GM18858 (cell line): ENCODE measurements at regions not wholly inside any gene's neighbourhood (a gene's known extent, or its start where the extent isn't known, plus 50 kb on each side); places are given as distances from the start of the nearest gene placed in this dataset.
"Not testable (repeated sequence)": the region's sequence is repeated elsewhere in the genome, so short reads cannot be mapped to it uniquely, and the experiment has no call there.

Experiments used
- ATAC-seq: cut with Tn5 transposase; IDR thresholded peaks from one replicate; pipeline ENCODE4 v1.9.1; 2021; ENCODE audit not compliant: unreplicated experiment

DNA sequence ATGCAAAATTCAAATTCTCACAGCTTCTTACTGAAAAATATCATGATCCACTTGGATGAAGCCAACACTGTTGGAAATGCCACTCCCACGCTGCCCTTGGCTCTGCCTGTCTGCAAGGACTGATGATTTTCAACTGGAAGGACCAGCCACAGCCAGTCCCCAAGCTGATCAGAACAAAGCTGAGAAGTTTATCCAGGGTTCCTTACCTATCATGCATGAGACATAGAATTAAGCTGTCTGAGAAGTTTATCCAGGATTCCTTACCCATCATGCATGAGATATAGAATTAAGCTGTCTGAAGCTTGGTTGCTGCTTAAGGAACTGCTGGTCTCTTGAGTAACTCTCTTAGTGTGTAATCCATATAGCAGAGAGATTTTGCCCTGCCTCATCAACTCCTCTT is 159.8 kb upstream of the TMEM260 start:
- no peak for ATAC-seq

DNA sequence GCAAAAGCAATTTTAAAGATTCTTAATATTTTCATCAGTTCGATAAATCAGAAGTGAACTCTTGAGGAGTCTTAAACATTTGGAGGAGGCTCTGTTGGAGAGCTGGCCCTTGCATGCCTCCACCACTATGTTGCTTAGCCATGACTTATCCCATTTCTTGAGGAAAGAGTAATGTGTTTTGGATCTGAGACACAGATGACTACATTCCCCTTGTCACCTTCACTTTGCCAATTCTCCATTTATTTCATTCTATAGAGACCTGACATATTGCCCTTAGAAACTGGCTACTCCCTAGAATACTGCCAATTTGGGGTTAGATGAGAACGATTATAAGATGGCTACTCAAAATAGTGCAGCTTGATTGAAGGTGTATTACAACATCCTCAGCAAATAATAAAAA is 157.4 kb upstream of the TMEM260 start:
- ATAC-seq, result no peak

DNA sequence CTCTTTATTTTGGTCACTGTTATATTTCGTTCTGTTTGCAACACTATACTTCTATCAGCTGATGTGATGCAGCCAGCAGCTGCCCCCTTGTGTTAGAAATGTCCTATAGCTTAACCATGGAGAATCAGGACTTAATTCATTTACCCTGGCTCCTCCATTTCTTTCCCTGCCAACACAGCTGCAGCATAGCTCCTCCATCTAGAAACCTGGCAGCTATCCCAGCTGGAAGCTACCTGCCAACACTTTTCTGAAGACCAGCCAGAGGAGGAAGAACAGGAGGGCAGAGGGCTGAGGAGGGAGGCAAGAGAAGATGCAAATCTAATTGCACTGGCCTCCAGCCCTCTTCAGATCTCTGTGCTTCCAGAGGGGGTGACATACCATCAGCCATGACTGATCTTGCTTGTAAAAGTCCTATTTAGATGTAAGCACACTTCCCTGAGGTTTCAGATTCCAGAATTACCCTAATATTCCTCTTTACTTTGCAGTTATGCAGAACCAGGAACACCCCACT is 156.8 kb upstream of the TMEM260 start:
- no peak for ATAC-seq

DNA sequence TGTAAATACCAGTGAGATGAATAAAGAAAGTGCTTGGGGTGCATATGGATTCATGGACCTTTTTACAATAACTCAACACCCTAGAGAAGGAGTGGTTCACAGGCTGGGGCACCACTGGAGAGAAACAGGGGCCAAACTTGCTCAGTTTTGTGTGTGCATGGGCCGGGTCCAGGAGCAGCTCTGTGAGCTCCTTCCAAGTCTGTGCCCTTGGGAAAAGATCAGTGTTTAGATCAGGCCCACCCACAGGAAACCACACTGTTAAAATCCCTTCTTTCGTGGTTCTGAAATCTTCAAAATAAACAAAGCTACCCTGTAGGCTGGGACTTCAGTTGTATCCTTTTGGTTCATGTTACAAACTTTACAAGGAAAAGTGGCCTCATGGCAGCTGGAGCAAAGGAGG is 156.1 kb upstream of the TMEM260 start:
- ATAC-seq, result no peak

DNA sequence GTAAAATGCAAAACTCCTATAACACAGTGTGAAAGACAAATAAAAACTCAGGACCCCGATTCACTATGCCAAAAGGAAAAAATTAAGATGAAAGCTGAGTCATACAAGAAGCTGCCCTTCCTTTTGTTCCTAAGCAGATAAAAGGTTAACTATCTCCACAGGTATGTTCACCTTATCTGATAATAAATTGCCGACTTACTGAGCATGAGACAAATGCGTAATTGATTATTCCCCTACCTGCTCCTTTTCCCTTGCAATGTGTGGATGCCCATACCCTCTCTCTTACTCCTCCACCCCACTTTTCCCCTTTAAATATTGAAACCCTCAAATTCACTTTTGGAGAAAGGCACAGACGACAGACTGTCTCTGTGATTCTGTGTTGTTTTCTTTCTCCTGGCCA is 148.6 kb upstream of the TMEM260 start:
- no peak for ATAC-seq

DNA sequence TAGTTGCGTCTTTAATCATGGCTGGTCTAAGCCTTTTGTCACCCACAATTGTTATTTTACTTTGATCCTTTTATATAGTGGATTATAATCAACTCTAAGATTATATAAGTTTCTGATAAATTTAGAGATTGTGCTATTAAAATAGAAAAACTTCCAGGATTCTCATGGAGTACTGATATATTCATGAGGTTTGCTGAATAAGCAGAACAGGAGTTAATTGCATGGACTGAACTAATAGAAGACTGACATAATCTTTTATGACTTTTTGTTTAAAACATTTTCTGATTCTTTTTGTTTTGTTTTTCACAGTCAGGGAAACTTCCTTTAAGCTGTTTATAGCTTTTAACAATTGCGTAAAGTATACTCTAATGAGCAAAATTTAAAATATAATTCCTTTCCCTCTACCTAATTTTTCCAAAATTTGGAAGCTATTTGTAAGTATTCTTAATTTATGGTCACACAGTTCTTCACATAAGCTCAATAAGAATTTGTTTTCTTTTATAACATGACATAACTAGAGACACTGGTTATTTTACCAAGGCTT is 129.9 kb upstream of the TMEM260 start:
- no peak for ATAC-seq

DNA sequence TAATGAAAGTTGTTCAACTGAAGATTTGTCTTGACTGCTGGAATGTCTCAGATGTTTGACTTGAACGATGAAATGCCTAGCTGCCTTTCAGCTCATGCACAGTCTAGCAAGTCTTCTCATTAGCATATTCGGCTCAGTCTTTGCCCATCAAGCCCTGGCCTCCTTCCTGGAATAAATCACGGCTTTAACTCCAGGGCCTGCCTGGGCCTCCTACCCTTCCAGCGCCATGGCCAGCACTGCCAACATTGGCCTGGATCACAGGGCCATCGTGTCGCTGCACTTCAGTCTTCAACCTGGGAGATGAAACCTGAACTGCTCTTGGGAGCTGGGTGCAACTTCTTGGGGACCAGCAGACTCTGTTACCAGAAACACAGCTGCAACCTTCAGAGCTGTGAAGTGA is 126.7 kb upstream of the TMEM260 start:
- no peak for ATAC-seq

DNA sequence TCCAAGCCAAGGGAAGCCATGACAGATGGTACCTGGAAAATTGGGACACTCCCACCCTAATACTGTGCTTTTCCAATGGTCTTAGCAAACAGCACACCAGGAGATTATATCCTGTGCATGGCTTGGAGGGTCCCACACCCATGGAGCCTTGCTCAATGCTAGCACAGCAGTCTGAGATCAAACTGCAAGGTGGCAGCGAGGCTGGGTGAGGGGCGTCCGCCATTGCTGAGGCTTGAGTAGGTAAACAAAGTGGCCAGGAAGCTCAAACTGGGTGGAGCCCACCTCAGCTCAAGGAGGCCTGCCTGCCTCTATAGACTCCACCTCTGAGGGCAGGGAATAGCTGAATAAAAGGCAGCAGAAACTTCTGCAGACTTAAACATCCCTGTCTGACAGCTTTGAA is 124.9 kb upstream of the TMEM260 start:
- not testable (repeated sequence) for ATAC-seq

DNA sequence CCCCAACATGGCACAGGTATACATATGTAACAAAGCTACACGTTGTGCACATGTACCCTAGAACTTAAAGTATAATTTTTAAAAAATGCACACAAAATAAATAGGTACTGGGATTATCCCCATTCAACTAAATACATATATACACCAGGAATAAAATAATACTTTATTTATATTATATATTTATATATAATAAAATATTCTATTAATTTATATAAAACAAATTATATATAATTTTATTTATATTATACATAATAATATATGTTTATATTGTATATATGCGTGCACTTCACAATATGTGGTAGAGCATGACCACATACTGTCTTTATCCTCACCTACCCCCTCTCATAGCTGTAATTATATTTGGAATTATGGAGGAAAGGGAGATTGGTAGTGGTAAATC is 119.1 kb upstream of the TMEM260 start:
- no peak for ATAC-seq

DNA sequence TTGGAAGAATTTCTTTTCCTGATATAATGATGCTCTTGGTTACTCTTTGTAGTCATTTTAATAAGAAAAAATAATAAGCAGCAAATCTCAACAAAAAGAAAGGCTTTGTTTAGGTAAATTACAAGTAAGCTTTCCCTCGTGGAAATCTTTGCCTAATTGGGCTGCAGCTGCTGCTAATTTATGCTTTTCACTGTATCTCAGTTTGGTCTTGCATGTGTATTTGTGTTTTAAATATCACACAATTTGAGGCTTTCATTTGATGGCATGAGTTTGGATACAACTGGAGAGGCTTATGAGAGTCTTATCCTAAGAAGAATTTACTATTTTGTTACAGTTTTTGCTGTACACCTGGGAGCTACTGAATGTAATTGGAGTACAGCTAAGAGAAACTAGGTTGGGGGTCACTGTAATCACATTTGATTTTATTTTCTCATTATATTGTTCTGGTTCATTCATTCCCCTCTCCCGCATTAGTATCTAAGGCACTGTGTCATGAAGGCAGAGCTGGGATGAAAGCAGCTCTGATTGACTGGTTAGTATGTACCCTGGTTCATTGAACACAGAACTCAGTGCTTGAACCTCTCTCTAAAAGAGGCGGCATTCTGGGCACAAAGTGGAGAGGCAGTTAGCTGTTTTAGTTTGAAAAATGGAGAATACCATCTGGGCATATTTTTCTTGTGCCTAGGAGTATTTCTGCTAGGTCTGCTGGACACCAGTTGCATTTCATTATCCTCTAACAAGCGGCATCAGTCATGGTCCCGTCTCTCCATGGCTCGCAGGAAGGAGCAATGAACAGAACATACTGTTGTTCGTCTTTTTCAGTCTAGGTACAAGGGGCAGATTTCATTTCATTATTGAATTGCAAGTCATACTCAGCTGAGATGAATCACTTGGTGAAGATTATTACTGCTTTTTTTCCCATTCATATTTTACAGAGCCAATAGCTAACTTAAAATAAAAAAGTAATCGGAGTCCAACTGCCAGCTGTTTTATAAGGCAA is 118.0 kb upstream of the TMEM260 start:
- ATAC-seq, result no peak

DNA sequence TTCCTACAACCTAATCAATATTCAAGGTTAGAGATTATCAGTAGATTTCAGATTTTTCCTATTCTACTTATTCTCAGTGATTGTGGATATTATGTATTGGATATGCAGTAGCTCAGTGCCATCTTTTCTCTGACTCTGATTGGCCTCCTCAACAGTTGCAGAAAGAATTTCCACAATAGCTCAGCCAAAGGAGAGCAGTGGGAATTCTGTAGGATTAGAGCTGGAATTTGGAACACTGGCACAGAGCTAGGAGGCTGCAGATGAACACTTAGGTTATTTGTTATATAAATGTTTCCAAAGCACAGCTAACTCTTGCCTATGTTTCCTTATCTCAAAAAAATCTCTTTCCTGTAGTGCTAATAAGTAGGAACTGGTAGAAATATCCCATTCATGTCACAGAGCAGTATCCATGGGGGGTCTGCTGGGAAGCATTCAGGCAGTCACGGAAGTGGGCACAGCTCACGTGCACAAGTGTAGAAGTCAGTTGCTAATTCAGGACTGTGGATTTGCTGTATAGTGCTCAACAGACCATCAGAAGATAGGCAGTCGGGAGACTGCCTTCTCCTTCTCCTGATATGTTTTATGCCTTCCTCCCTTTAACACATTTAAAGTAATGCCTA is 116.2 kb upstream of the TMEM260 start:
- no peak for ATAC-seq

DNA sequence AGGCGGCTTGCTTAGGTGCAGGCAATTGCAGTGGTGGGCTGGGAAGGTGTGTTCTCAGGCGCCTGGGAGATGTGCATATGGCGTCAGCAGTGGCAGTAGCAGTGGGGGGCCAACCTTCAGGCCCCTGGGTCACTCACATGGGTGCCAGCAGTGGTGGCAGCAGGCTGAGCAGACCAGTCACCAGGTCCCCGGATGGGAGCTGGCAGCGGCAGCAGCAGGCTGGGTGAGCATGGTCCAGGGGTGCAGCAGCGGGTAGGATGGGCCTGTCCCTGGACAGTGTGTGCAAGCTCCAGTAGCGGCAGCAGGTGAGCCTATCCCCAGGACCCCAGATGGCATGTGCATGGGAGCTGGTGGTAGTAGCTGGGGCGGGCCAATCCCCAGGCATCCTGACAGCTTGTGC is 108.5 kb upstream of the TMEM260 start:
- no peak for ATAC-seq

DNA sequence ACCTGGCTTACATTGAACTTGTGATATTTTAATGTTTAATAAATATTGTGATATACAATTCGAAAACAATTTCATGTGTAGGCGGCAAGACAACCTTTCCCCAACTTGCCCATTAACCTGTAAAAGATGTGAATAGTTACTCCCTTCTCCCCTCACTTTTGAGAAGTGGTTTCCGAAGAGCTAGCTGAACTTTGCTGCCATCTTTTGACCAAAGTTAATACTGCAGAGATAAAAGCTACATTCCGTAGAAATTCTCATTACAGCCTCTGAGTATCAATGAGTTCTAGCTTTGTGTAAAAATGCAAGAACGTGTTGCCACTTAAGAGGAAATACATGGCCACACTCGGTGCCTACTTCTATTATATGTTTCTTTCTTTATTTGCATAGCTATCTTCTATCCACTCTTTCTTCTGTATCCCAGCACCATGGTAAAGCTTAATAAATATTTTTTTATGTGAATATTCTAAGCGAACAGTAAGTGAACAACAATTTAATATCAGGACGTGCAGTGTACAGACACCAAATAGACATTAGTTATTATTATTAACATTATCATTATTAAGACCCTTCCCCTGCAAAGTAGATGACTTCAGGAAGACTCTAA is 105.1 kb upstream of the TMEM260 start:
- ATAC-seq, result no peak

DNA sequence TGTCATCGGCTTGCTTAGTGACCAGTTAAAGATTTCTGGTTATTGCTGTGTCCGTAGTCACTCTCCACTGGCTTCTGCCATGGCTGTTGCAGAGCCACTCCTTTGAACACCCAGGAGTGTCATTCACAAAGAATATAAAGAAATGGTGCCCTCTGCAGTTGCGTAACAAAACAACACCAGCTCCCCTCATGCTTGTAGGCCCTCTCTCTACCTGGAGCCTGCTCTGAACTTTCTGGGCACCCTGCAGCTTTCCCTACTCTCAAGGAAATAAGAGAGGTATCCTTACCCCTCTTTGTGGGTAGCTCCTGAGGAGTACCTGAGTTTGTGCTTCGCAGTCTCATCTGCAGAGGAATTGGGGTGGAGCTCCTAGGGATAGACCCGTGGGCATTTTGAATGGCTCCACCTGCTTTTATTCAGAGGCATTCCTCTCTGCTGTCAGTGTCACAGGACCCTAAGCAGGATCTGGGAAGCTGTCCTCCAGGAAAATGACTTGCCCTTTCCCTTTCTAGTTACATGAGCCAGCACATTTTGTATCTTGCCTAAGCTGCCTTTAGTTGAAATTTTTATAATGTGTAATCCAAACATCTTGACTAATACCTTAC is 97.2 kb upstream of the TMEM260 start:
- ATAC-seq, result no peak

DNA sequence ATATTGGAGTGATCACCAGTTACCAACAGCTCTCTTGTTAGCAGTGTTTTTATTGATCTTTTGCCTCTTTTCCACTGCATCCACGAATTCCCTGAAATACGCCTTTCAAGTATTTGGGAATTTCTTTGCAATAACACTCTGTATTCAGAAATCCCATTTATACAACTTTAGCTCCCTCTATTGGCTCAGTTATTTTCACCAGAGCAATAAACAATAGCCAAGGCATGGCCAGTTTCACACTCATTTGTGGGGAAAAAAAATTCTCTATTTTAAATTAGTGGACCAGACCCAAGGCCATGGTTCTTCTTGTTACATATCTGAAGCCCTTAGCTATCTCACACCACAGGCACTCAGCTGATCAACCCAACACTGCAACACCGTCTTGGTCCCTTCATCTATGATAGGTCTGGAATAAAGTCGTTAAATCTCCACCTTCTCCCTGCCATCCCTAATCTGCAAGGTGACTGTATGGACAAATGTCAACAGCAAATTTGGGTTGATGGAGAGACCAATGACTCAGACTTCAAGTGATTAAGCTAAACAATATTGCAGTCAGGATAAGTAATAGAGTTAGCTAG is 92.4 kb upstream of the TMEM260 start:
- no peak for ATAC-seq

DNA sequence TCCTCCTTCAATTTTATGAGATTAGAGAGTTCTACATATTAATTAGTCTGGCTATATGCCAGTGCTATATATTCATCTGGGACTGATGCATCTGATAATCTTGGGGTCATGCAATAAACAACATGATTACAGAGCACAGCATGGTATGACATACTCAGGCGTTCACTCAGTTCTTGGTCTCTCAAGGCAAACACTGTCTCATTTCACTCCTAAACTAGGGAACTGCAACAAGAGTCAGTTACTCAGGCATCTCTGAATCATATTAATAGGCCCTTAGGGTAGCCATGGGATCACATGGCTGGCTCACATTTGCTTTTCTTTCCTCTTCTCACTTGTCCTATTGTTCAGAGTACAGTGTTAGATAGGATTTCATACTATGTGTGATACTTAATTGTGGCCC is 91.8 kb upstream of the TMEM260 start:
- ATAC-seq, result no peak

DNA sequence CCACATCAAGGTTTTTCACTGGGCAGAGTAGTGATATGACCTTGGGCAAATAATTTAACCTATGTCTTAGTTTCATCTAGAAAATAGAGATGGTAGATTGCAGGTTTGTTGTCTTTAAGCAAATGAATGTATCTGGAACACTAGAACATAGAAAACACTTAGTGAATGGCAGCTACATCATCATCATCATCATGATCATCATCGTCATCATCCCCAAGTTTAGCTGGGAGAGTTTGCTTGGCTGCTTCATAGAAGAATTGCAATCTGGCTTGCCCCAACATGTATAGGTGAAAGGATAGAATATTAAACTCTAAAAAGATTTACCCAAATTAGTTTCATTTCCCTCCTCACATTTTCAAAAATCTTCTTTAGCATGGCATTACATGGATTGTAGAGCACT is 91.3 kb upstream of the TMEM260 start:
- no peak for ATAC-seq

DNA sequence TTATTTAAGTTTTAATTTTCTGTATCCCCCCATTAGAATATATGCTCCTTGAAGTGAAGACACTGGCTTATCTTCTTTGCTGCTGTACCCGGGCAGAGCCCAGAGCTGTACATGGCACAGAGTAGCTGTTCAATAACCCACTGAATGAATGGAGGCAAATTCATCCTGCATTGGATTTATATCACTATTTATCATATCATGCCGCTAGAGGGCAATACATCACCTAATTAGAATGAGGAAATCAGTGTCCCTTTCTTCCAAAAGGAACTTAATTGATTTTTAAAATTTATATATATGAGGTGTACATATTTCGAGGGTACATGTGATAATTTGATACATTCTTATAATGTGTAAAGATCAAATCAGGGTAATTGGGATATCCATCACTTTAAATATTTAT is 89.2 kb upstream of the TMEM260 start:
- no peak for ATAC-seq

DNA sequence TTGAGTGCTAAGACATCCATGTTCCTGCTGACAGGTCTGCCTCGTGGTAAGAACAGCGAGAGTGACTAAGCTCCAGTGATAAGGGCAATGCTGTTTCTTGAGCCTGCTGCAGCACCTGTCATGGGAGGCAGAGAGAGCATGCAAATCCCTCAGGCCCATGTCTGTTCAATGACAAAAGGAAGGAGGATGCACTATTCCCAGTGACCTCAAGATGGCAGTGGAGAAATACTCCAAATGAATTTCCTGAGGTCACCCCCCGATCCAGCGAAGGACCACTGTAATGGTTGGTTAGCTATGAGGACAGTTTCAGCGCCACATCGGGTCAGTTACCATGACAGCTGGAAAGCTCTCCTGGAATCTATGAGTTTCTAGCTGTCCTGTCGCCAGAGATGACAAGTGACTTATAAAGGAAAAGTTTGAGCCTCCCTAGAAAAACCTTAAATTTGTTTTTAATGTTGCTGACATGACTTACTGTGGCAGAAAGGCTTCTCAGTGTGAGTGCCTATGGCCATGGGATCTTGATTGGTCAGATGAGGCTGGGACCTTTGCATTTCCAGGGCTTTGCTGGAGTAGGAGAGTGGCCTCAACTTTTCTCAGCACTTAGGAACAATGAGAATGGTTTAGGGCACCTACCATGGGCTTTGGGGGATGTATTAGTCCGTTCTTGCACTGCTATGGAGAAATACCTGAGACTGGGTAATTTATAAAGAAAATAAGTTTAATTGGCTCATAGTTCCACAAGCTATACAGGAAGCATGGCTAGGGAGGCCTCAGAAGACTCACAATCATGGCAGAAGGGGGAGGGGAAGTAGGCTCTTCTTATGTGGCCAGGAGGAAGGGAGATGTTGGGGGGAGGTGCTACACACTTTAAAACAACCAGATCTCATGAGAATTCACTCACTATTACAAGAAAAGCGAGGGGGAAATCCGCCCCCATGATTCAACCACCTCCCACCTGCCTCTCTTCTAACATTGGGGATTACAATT is 88.0 kb upstream of the TMEM260 start:
- peak; percentile 70 for ATAC-seq

DNA sequence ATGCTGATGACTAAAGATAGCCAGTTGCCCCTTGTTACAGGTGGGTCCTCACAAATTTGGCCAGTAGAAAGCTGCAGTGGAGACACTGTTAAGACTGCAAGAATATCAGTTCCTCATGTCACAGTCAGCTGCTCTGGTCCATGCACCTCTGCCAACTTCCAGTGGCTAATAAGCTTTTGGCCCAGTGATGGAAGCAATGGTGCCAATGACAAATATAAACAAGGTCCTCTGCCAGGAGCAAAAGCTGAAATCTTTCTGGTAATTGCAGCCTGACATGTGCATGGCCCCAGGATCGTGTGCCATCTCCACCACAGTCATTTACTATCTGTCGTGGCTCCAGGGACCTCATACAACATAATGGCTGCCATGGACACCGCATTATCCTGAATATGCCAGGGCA is 85.4 kb upstream of the TMEM260 start:
- no peak for ATAC-seq
